Thymus (tissue), 11 donors: ENCODE measurements at regions not wholly inside any gene's neighbourhood (a gene's known extent, or its start where the extent isn't known, plus 50 kb on each side); places are given as distances from the start of the nearest gene placed in this dataset.

Source experiments
- DNase-seq, 9 donors: peaks; one replicate each; pipeline ENCODE4 v3.0.0-alpha.2; 2013; ENCODE audit warnings: low spot score in 9 of 9, low read depth in 6 of 9, missing footprints in 1 of 9
- H3K27ac ChIP-seq, 2 donors: one replicate each; pipeline ENCODE4 v1.5.1; 2013; ENCODE audit warnings: control low read depth in 1 of 2, low read depth in 1 of 2, low read length in 1 of 2, mild to moderate bottlenecking in 1 of 2, moderate library complexity in 1 of 2
- H3K27me3 ChIP-seq, 2 donors: one replicate each; pipeline ENCODE4 v1.5.1; 2013; ENCODE audit warnings: low read length in 1 of 2; ENCODE audit not compliant: control insufficient read depth in 2 of 2, insufficient read depth in 1 of 2
- H3K36me3 ChIP-seq, 2 donors: one replicate each; pipeline ENCODE4 v1.5.1; 2013; ENCODE audit warnings: low read length in 1 of 2, mild to moderate bottlenecking in 1 of 2, moderate library complexity in 1 of 2; ENCODE audit not compliant: control insufficient read depth in 2 of 2, insufficient read depth in 2 of 2
- H3K4me1 ChIP-seq, 2 donors: one replicate each; pipeline ENCODE4 v1.5.1; 2013; ENCODE audit warnings: low read length in 2 of 2; ENCODE audit not compliant: control insufficient read depth in 2 of 2, insufficient read depth in 2 of 2
- H3K4me3 ChIP-seq, 2 donors: one replicate each; pipeline ENCODE4 v1.5.1; 2013; ENCODE audit warnings: low read length in 2 of 2, control low read depth in 1 of 2, mild to moderate bottlenecking in 1 of 2
- H3K9me3 ChIP-seq, 2 donors: one replicate each; pipeline ENCODE4 v1.5.1; 2013; ENCODE audit warnings: low read length in 1 of 2, mild to moderate bottlenecking in 1 of 2; ENCODE audit not compliant: control insufficient read depth in 2 of 2, insufficient read depth in 1 of 2
- WGBS: extraction: QIAGEN DNeasy Blood & Tissue Kit; methylation state at CpG from one replicate; pipeline ENCODE4 v1.1.7; 2013; 5-methylcytosine and 5-hydroxymethylcytosine counted together
- donor health status: healthy.

- Histone ChIP-seq H3K4me3 (no peak overlapping the region), H3K4me1 (peaks cover 11 to 12% of the 10 kb centered on the region in 2 donors)
- 88% methylated on average over 4 of the region's 4 CpGs for WGBS
These were observed 143.9 kb upstream of the DLX2 start for GRCh38 chr2:172246649-172247048.

GRCh38 chr2:172247203-172247602 is 144.5 kb upstream of the DLX2 start:
- WGBS: 97% methylated on average over 6 of the region's 6 CpGs
- Histone ChIP-seq H3K27ac (no peak overlapping the region), H3K27me3 (no peaks in the 10 kb centered on the region), H3K4me1 (peaks cover 11 to 12% of the 10 kb centered on the region in 2 donors), H3K9me3 (no peaks in the 10 kb centered on the region), H3K36me3 (no peaks in the 10 kb centered on the region), H3K4me3 (no peak overlapping the region)
- no peak for DNase-seq

More at GRCh38 chr2:172246649-172247048, 143.9 kb upstream of the DLX2 start:
- no peaks in the 10 kb centered on the region for H3K36me3 ChIP-seq
- DNase-seq: no peak
- H3K27ac ChIP-seq: no peak overlapping the region
- H3K9me3 ChIP-seq: no peaks in the 10 kb centered on the region
- H3K27me3 ChIP-seq: no peaks in the 10 kb centered on the region

GRCh38 chr2:172248381-172248780 is 145.7 kb upstream of the DLX2 start:
- Histone ChIP-seq H3K36me3 (no peaks in the 10 kb centered on the region), H3K4me3 (no peak overlapping the region), H3K27me3 (no peaks in the 10 kb centered on the region), H3K9me3 (no peaks in the 10 kb centered on the region), H3K4me1 (peaks cover 3 to 4% of the 10 kb centered on the region in 2 donors), H3K27ac (no peak overlapping the region)
- DNase-seq: no peak
- WGBS: 96% methylated on average over 4 of the region's 4 CpGs

- H3K27me3 ChIP-seq: no peaks in the 10 kb centered on the region
- H3K36me3 ChIP-seq: no peaks in the 10 kb centered on the region
- no peak for DNase-seq
- H3K9me3 ChIP-seq: no peaks in the 10 kb centered on the region
- peaks cover 2 to 3% of the 10 kb centered on the region in 2 donors for H3K4me1 ChIP-seq
- no peak overlapping the region for H3K27ac ChIP-seq
- no peak overlapping the region for H3K4me3 ChIP-seq
- 90% methylated on average over 1 of the region's 1 CpG for WGBS
These were observed 146.1 kb upstream of the DLX2 start for GRCh38 chr2:172248785-172249187.

GRCh38 chr2:172249334-172249733 is 146.6 kb upstream of the DLX2 start:
- H3K9me3 ChIP-seq: no peaks in the 10 kb centered on the region
- no peak for DNase-seq
- H3K27ac ChIP-seq: no peak overlapping the region
- peaks cover 2 to 3% of the 10 kb centered on the region in 2 donors for H3K4me1 ChIP-seq
- H3K36me3 ChIP-seq: no peaks in the 10 kb centered on the region
- 98% methylated on average over 2 of the region's 2 CpGs for WGBS
- no peak overlapping the region for H3K4me3 ChIP-seq
- H3K27me3 ChIP-seq: no peaks in the 10 kb centered on the region

- DNase-seq: no peak
- peaks cover 2 to 3% of the 10 kb centered on the region in 2 donors for H3K4me1 ChIP-seq
- H3K4me3 ChIP-seq: no peak overlapping the region
- H3K27ac ChIP-seq: no peak overlapping the region
- no peaks in the 10 kb centered on the region for H3K36me3 ChIP-seq
- H3K27me3 ChIP-seq: no peaks in the 10 kb centered on the region
- H3K9me3 ChIP-seq: no peaks in the 10 kb centered on the region
These were observed 147.3 kb upstream of the DLX2 start for GRCh38 chr2:172249986-172250385.

- 53% methylated on average over 3 of the region's 3 CpGs for WGBS
- no peak for DNase-seq
- Histone ChIP-seq H3K9me3 (no peaks in the 10 kb centered on the region), H3K36me3 (no peaks in the 10 kb centered on the region), H3K4me1 (peaks cover 2 to 3% of the 10 kb centered on the region in 2 donors), H3K27me3 (no peaks in the 10 kb centered on the region), H3K27ac (no peak overlapping the region), H3K4me3 (no peak overlapping the region)
These were observed 148.5 kb upstream of the DLX2 start for GRCh38 chr2:172251231-172251630.

- no peaks in the 10 kb centered on the region for H3K36me3 ChIP-seq
- no peak for DNase-seq
- no peak overlapping the region for H3K27ac ChIP-seq
- no peak overlapping the region for H3K4me3 ChIP-seq
- H3K4me1 ChIP-seq: peaks cover 0 to 3% of the 10 kb centered on the region in 2 donors
- WGBS: 97% methylated on average over 12 of the region's 12 CpGs
- no peaks in the 10 kb centered on the region for H3K9me3 ChIP-seq
- H3K27me3 ChIP-seq: no peaks in the 10 kb centered on the region
These were observed 149.5 kb upstream of the DLX2 start for GRCh38 chr2:172252154-172252553.

GRCh38 chr2:172253190-172254052 is 150.7 kb upstream of the DLX2 start:
- no peak overlapping the region for H3K4me3 ChIP-seq
- no peaks in the 10 kb centered on the region for H3K9me3 ChIP-seq
- 82% methylated on average over 16 of the region's 16 CpGs for WGBS
- DNase-seq: peak in 1 of 9 donors; percentile 31
- no peaks in the 10 kb centered on the region for H3K36me3 ChIP-seq
- H3K4me1 ChIP-seq: peaks cover 0 to 3% of the 10 kb centered on the region in 2 donors
- no peaks in the 10 kb centered on the region for H3K27me3 ChIP-seq
- H3K27ac ChIP-seq: no peak overlapping the region
